MM.1S (cell line): ENCODE measurements at regions not wholly inside any gene's neighbourhood (a gene's known extent, or its start where the extent isn't known, plus 50 kb on each side); places are given as distances from the start of the nearest gene placed in this dataset.

Source experiments
- DNase-seq: peaks from one replicate; pipeline ENCODE4 v3.0.0-alpha.2; 2015
- H2AFZ ChIP-seq: fragments of 300-600 bp; sonication (generic); 2 replicates; pipeline ENCODE4 v1.6.0; 2016; ENCODE audit warnings: antibody characterized with exemption, low read length
- H3F3A ChIP-seq: fragments of 300-600 bp; sonication (generic); 2 replicates; pipeline ENCODE4 v1.6.1; 2016; ENCODE audit warnings: mild to moderate bottlenecking, antibody characterized with exemption, low read length, moderate library complexity, mixed read lengths; ENCODE audit not compliant: insufficient read depth
- H3K27ac ChIP-seq: fragments of 300-600 bp; sonication (generic); 2 replicates; pipeline ENCODE4 v1.5.1; 2016; ENCODE audit warnings: mild to moderate bottlenecking, low read length
- H3K27me3 ChIP-seq: fragments of 300-600 bp; sonication (generic); replicated peaks from 2 replicates; pipeline ENCODE4 v1.6.0; 2016; ENCODE audit warnings: low read length; ENCODE audit not compliant: insufficient read depth
- H3K36me3 ChIP-seq: fragments of 300-600 bp; sonication (generic); replicated peaks from 2 replicates; pipeline ENCODE4 v1.6.1; 2016; ENCODE audit warnings: mild to moderate bottlenecking, low read length, mixed read lengths; ENCODE audit not compliant: insufficient read depth
- H3K4me1 ChIP-seq: fragments of 300-600 bp; sonication (generic); 2 replicates; pipeline ENCODE4 v1.6.1; 2016; ENCODE audit warnings: low read length, mixed read lengths
- H3K4me2 ChIP-seq: fragments of 300-600 bp; sonication (generic); 2 replicates; pipeline ENCODE4 v1.6.0; 2016; ENCODE audit warnings: low read depth, low read length
- H3K4me3 ChIP-seq: fragments of 300-600 bp; sonication (generic); 2 replicates; pipeline ENCODE4 v1.5.1; 2016; ENCODE audit warnings: low read length, mixed read lengths
- H3K79me2 ChIP-seq: fragments of 300-600 bp; sonication (generic); 2 replicates; pipeline ENCODE4 v1.6.1; 2016; ENCODE audit warnings: mixed run types, low read length, mixed read lengths
- H3K9ac ChIP-seq: fragments of 300-600 bp; sonication (generic); 2 replicates; pipeline ENCODE4 v1.6.1; 2016; ENCODE audit warnings: low read length, mixed read lengths
- H3K9me2 ChIP-seq: fragments of 300-600 bp; sonication (generic); replicated peaks from 2 replicates; pipeline ENCODE4 v1.6.1; 2016; ENCODE audit warnings: mild to moderate bottlenecking, low read length, mixed read lengths; ENCODE audit not compliant: insufficient read depth
- H3K9me3 ChIP-seq: fragments of 300-600 bp; sonication (generic); replicated peaks from 2 replicates; pipeline ENCODE4 v1.6.1; 2016; ENCODE audit warnings: mild to moderate bottlenecking, low read length, mixed read lengths; ENCODE audit not compliant: insufficient read depth
- H4K20me1 ChIP-seq: fragments of 300-600 bp; sonication (generic); 2 replicates; pipeline ENCODE4 v1.6.1; 2016; ENCODE audit warnings: mild to moderate bottlenecking, low read length, moderate library complexity, mixed read lengths; ENCODE audit not compliant: insufficient read depth
- CTCF ChIP-seq: fragments of 300-600 bp; sonication (generic); IDR thresholded peaks from 2 replicates; pipeline ENCODE4 v1.5.1; 2016; ENCODE audit warnings: antibody characterized with exemption, low read length, mixed read lengths
- EZH2 ChIP-seq: fragments of 300-600 bp; sonication (generic); optimal IDR thresholded peaks from 2 replicates; pipeline ENCODE3; 2017; ENCODE audit warnings: low read depth, mild to moderate bottlenecking, antibody characterized with exemption, low read length, mixed read lengths
- EZH2phosphoT487 ChIP-seq: fragments of 300-600 bp; sonication (generic); IDR thresholded peaks from 2 replicates; pipeline ENCODE4 v1.6.1; 2018; ENCODE audit warnings: antibody characterized with exemption, low read length

- Histone ChIP-seq H3K9me3 (no peaks in the 10 kb centered on the region), H3F3A (no peaks in the 10 kb centered on the region), H3K9ac (no peak overlapping the region), H3K9me2 (no peaks in the 10 kb centered on the region), H3K4me1 (no peaks in the 10 kb centered on the region), H3K36me3 (no peaks in the 10 kb centered on the region), H3K27me3 (no peaks in the 10 kb centered on the region), H3K79me2 (no peaks in the 10 kb centered on the region), H3K27ac (no peak overlapping the region), H4K20me1 (no peaks in the 10 kb centered on the region), H3K4me2 (no peak overlapping the region), H3K4me3 (no peak overlapping the region), H2AFZ (no peak overlapping the region)
- TF ChIP-seq EZH2phosphoT487, result no peak
- no peak for TF ChIP-seq CTCF
- no peak for TF ChIP-seq EZH2
- no peak for DNase-seq
Observed at GRCh38 chr7:32318300-32319011, 171.7 kb downstream of the LSM5 start.

- no peaks in the 10 kb centered on the region for H3K79me2 ChIP-seq
- H3F3A ChIP-seq, result no peaks in the 10 kb centered on the region
- H3K36me3 ChIP-seq, result no peaks in the 10 kb centered on the region
- no peaks in the 10 kb centered on the region for H3K9me3 ChIP-seq
- H3K4me2 ChIP-seq, result no peak overlapping the region
- H3K9ac ChIP-seq, result no peak overlapping the region
- no peaks in the 10 kb centered on the region for H3K9me2 ChIP-seq
- no peak overlapping the region for H2AFZ ChIP-seq
- no peaks in the 10 kb centered on the region for H3K27me3 ChIP-seq
- no peak overlapping the region for H3K27ac ChIP-seq
- TF ChIP-seq CTCF (no peak), EZH2 (no peak), EZH2phosphoT487 (no peak)
- H3K4me3 ChIP-seq, result no peak overlapping the region
- no peaks in the 10 kb centered on the region for H3K4me1 ChIP-seq
- H4K20me1 ChIP-seq, result no peaks in the 10 kb centered on the region
- DNase-seq, result no peak
Observed at GRCh38 chr7:32316839-32317238, 173.3 kb downstream of the LSM5 start.

- no peaks in the 10 kb centered on the region for H3F3A ChIP-seq
- DNase-seq, result no peak
- H3K27ac ChIP-seq, result no peak overlapping the region
- no peaks in the 10 kb centered on the region for H3K27me3 ChIP-seq
- H2AFZ ChIP-seq, result no peak overlapping the region
- H3K36me3 ChIP-seq, result no peaks in the 10 kb centered on the region
- H3K79me2 ChIP-seq, result no peaks in the 10 kb centered on the region
- no peak overlapping the region for H3K9ac ChIP-seq
- no peaks in the 10 kb centered on the region for H4K20me1 ChIP-seq
- H3K4me2 ChIP-seq, result no peak overlapping the region
- H3K9me2 ChIP-seq, result no peaks in the 10 kb centered on the region
- TF ChIP-seq EZH2phosphoT487 (no peak), EZH2 (no peak), CTCF (no peak)
- no peak overlapping the region for H3K4me3 ChIP-seq
- H3K9me3 ChIP-seq, result no peaks in the 10 kb centered on the region
- H3K4me1 ChIP-seq, result no peaks in the 10 kb centered on the region
Observed at GRCh38 chr7:32314761-32315160, 175.4 kb downstream of the LSM5 start.
